ENCODE measurements at regions not wholly inside any gene's neighbourhood (a gene's known extent, or its start where the extent isn't known, plus 50 kb on each side); places are given as distances from the start of the nearest gene placed in this dataset.

DNA sequence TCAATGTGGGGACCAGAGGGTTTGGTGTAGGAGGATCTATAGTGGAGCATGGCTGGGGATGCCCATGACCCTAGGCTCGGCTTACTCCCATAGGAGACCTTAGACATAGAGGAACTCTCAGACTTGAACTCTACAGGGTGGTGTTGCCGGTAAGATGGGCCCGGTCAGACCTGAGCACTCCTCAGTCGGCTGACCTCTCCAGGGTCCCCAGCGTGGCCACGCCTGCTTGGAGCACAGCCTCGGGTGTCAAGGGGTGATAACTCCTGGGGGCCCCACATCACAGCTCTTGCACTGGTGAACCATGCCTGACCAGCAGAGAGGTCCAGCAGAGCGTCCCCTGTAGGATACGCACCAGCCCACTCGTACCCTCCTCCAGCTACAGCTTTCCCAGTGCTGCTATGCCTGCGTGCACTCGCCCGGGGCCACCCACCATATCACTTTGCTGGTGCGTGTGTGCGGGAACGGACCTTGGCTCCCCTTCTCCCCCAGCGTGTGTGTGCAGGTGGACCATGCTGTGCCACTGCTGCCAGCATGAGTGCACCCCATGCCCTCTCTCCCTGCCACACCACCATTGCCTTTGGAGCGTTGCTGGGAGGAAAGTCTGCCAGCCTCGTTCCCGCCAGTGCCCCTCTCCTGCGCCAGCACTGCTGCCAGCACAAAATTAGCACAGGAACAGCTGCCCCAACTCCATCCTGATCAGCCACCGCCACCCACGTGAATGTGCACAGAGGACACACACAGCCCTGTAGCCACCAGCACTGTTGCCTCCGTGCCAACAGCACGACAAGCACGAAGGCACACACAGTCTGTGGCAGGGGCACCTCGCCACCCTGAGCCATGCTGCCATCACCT lies 806.6 kb downstream of the GLUD2 start:
- TF ChIP-seq, protein P1, sequence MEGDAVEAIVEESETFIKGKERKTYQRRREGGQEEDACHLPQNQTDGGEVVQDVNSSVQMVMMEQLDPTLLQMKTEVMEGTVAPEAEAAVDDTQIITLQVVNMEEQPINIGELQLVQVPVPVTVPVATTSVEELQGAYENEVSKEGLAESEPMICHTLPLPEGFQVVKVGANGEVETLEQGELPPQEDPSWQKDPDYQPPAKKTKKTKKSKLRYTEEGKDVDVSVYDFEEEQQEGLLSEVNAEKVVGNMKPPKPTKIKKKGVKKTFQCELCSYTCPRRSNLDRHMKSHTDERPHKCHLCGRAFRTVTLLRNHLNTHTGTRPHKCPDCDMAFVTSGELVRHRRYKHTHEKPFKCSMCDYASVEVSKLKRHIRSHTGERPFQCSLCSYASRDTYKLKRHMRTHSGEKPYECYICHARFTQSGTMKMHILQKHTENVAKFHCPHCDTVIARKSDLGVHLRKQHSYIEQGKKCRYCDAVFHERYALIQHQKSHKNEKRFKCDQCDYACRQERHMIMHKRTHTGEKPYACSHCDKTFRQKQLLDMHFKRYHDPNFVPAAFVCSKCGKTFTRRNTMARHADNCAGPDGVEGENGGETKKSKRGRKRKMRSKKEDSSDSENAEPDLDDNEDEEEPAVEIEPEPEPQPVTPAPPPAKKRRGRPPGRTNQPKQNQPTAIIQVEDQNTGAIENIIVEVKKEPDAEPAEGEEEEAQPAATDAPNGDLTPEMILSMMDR (IDR thresholded peaks at IDR 0.05) = no peak
- no peaks in the 10 kb centered on the region for H3K9me3 Mint-ChIP-seq
- H3K27me3 Mint-ChIP-seq (ENCODE audit: insufficient read depth) = no peaks in the 10 kb centered on the region; the same call in none of the 2 replicates
- H3K4me1 Mint-ChIP-seq (ENCODE audit: low read depth) = peaks cover 13% of the 10 kb centered on the region; the same call in 1 of the 2 replicates
- H3K4me3 Mint-ChIP-seq = no peak overlapping the region
- DNase-seq = no peak
- H3K36me3 Mint-ChIP-seq (ENCODE audit: low read depth) = no peaks in the 10 kb centered on the region
- no peak overlapping the region for H3K27ac Mint-ChIP-seq

DNA sequence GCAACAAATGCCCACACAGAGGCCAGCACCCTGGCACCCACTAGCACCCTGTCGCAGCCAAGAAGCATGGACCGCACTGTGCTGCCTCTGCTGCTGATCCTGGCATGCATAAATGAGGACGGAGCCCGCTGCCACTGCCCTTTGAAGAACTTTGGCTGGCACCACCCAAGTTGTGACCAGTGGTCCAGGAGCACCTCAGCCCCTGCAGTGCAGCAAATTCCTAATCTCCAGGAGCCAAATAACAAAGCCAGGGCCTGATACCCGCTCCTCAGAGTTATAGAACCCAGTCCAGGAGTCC lies 807.2 kb downstream of the GLUD2 start:
- no peak for DNase-seq
- Mint-ChIP-seq H3K36me3 (ENCODE audit: low read depth) (no peaks in the 10 kb centered on the region), H3K9me3 (no peaks in the 10 kb centered on the region)

DNA sequence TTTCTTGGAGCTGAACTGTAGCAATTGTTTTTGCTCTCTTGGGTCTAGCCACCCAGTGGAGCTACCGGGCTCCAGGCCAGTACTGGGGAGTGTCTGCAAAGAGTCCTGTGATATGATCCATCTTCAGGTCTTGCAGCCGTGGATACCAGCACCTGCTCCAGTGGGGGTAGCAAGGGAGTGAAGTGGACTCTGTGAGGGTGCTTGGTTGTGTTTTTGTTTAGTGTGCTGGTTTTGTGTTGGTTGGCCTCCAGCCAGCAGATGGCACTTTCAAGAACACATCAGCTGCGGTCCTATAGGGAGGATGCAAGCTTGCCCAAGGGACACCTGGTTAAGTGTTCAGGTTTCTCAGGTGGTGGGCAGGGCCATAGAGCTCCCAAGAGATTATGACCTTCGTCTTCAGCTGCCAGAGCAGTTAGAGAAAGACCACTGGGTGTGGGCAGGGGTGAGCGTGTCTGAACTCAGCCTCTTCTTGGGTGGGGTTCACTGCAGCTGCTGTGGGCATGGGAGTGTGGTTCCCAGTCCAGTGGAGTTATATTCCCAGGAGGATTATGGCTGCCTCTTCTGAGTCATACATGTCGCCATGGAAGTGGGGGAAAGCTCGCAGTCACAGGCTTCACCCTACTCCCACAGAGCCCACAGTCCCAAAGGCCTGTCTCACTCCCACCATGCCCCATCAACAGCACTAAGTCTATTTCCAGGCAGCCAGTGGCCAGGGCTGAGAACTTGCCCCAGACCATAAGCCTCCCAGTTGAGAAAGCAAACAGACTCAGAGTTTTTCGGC lies 811.6 kb downstream of the GLUD2 start:
- H3K36me3 Mint-ChIP-seq (ENCODE audit: low read depth) = no peaks in the 10 kb centered on the region
- H3K4me1 Mint-ChIP-seq (ENCODE audit: low read depth) = peaks cover 3% of the 10 kb centered on the region; the same call in 1 of the 2 replicates
- H3K27ac Mint-ChIP-seq = no peak overlapping the region
- H3K4me3 Mint-ChIP-seq = no peak overlapping the region
- H3K27me3 Mint-ChIP-seq (ENCODE audit: insufficient read depth) = no peaks in the 10 kb centered on the region; the same call in none of the 2 replicates
- no peaks in the 10 kb centered on the region for H3K9me3 Mint-ChIP-seq
- TF ChIP-seq, protein P1 (IDR thresholded peaks at IDR 0.05) = no peak
- no peak for DNase-seq

More for the DNA sequence above, 807.2 kb downstream of the GLUD2 start:
- Mint-ChIP-seq H3K27ac (no peak overlapping the region), H3K4me3 (no peak overlapping the region), H3K4me1 (ENCODE audit: low read depth) (peaks cover 13% of the 10 kb centered on the region; the same call in 1 of the 2 replicates), H3K27me3 (ENCODE audit: insufficient read depth) (no peaks in the 10 kb centered on the region; the same call in none of the 2 replicates)
- TF ChIP-seq, protein P1 (IDR thresholded peaks at IDR 0.05) = no peak

DNA sequence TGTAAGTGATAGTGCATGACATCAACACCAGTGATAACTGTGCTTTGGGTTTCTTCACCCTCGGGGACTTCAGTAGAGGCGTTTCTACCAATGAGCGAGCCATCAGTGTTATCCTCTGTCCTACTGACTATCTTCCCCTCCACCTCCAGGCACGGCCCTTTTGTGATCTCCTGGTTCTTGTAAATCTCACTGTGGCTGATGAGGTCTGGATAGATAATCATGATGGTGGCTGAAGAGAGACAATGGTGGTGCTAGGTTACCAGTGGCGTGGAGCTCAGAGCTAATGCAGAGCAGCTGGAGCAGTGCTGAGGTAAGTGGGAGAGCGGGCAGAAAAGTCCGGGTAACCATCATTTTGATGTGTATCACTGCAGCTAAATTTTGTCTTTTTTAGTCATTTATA lies 816.6 kb downstream of the GLUD2 start:
- Mint-ChIP-seq H3K27me3 (ENCODE audit: insufficient read depth) (no peaks in the 10 kb centered on the region), H3K4me3 (no peak overlapping the region), H3K4me1 (ENCODE audit: low read depth) (peaks cover 11% of the 10 kb centered on the region; the same call in 1 of the 2 replicates), H3K27ac (no peak overlapping the region), H3K36me3 (ENCODE audit: low read depth) (no peaks in the 10 kb centered on the region), H3K9me3 (no peaks in the 10 kb centered on the region)
- no peak for DNase-seq
- TF ChIP-seq, protein P1 (IDR thresholded peaks at IDR 0.05) = no peak

DNA sequence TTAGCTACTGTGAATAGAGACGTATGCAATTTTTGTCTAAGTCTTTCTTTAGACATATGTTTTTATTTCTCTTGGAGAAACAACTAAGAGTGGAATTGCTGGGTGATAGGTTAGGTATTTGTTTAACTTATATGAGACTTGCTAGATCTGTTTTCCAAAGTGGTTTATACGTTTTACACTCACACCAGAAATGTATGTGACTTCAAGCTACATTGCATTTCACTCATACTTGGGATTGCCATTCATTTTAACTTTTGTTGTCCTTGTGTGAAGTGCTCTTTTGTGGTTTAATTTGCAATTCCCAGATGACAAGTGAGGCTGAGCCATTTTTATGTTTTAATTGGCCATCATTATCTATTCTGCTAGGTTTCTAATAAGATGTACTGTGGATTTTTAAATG lies 817.2 kb downstream of the GLUD2 start:
- TF ChIP-seq, protein P1 (IDR thresholded peaks at IDR 0.05) = no peak

More for the DNA sequence above, 817.2 kb downstream of the GLUD2 start:
- Mint-ChIP-seq H3K36me3 (ENCODE audit: low read depth) (no peaks in the 10 kb centered on the region), H3K4me1 (ENCODE audit: low read depth) (peaks cover 11% of the 10 kb centered on the region; the same call in 1 of the 2 replicates), H3K9me3 (no peaks in the 10 kb centered on the region), H3K4me3 (no peak overlapping the region), H3K27ac (no peak overlapping the region), H3K27me3 (ENCODE audit: insufficient read depth) (no peaks in the 10 kb centered on the region)
- no peak for DNase-seq
